ENCODE measurements at regions not wholly inside any gene's neighbourhood (a gene's known extent, or its start where the extent isn't known, plus 50 kb on each side); places are given as distances from the start of the nearest gene placed in this dataset.
"Not testable (repeated sequence)": the region's sequence is repeated elsewhere in the genome, so short reads cannot be mapped to it uniquely, and the experiment has no call there.

DNA sequence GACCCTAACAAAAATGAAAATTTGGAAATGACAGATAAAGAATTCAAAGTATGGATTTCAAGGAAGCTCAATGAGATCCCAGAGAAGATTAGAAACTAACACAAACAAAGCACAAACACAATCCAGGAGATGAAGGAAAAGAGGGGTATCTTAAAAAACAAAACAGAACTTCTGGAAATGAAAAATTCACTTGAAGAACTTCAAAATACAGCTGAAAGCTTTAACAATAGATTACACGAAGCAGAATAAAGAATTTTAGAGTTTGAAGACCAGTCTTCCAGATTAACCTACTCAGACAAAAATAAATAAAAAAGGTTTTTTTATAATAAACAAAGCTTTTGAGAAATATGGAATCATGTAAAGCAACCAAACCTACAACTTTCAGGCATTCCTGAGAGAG, 671.8 kb upstream of the SLC39A10 start:
- H3K4me3 ChIP-seq (ENCODE audit: low read depth, low read length) = no peak overlapping the region
- DNase-seq (ENCODE audit: low read depth) = no peak

DNA sequence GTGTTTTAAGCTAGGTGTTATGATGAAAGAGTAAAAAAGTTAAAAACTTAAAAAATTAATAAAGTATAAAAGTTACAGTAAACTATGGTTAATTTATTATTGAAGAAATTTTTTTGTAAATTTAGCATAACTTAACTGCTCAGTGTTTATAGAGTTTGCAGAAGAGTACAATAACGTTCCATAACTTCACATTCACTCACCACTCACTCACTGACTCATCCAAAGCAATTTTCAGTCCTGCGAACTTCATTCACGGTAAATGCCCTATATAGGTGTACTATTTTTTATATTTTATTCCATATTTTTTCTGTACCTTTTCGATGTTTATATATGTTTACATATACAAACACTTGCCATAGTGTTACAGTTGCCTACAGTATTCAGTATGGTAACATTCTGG, 694.8 kb upstream of the SLC39A10 start:
- no peak overlapping the region for H3K4me3 ChIP-seq (ENCODE audit: low read depth, low read length)
- no peak for DNase-seq (ENCODE audit: low read depth)

DNA sequence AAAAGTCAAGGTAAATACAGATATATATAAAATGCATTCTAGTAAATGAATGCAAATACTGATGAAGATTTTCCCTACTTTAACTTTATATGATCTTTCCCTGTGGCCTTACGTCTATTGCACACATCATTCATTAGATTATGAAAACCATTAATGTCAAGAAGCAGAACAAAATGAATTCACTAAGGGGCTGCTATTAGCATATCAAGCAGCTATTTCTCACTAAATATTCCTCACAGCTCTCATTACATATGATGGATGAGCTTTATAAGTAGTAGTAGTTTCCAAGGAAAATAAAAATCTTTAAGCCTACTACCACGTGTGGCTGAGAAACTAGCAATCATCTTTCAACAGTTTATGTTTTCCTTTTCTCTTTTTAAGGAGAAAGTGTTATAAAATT, 702.8 kb upstream of the SLC39A10 start:
- H3K4me3 ChIP-seq (ENCODE audit: low read depth, low read length) = no peak overlapping the region
- no peak for DNase-seq (ENCODE audit: low read depth)

DNA sequence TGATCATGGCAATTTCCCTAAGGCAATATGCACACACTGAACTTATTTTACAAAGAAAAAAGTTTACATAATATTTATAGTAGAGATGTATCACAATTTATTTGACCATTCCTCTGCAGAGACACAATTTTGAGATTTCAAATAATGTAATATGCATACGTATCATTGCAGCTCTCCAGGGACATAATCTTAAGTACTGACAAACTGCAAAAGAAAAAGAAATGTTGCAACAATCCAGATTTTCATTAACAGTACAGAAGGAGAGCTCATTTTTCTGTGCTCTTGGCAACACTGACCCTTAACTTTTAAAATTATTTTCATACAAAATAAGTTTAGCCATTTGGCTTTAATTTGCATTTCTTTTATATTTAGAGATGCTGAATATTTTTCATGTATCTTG, 710.2 kb upstream of the SLC39A10 start:
- no peak overlapping the region for H3K4me3 ChIP-seq (ENCODE audit: low read depth, low read length)
- DNase-seq (ENCODE audit: low read depth) = no peak

DNA sequence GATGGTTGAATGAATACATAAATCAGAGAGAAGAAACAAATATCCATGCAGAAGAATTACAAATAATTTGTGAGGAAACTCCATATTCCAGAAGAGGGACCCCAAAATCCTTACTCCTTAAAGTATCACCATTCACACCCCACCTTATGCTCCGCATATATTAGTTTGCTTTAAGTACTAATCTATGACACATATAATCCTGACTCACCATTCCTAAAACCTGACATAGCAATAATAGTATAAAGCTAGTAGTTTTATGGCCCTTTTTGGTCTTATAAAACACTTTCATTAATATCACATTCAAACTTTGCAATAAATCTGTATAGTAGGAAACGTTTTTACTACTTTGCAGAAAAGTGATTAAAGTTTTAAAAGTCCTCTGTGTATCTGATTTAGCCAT, 719.0 kb upstream of the SLC39A10 start:
- no peak overlapping the region for H3K4me3 ChIP-seq (ENCODE audit: low read depth, low read length)
- no peak for DNase-seq (ENCODE audit: low read depth)

DNA sequence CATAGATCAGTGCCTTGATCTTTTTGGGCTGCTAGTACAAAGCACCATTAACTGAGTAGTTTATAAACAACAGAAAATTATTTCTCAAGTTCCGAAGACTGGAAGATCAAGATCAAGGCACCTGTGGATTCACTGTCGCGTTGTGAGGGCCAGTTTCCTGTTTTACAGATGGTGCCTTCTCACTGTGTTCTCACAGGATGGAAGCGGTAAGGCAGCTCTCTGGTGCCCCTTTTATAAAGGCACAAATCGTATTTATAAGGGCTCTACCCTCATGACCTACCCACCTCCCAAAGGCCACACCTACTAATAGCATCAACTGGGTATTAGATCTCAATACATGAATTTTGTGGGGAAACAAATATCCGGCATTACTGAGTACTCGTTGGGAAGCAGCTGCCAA, 729.5 kb upstream of the SLC39A10 start:
- no peak for DNase-seq (ENCODE audit: low read depth)
- no peak overlapping the region for H3K4me3 ChIP-seq (ENCODE audit: low read depth, low read length)

DNA sequence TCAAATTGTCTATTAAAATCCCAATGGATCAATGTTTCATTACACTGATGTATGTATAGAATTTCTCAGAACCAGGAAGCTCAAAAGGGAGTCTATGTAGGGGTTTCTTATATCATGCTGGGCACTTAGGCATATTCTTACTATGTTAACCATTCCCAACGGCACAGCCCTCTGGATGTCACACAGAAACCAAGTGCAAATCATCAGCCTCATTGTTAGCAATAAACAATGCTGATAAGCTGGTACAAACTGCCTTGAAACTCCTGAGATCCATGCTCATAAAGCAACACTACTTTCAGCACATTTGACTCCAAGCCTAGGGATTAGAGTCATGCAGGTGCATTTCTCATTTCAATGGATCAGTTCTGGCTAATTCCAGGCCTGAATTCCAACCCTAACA, 730.2 kb upstream of the SLC39A10 start:
- no peak for DNase-seq (ENCODE audit: low read depth)
- no peak overlapping the region for H3K4me3 ChIP-seq (ENCODE audit: low read depth, low read length)

DNA sequence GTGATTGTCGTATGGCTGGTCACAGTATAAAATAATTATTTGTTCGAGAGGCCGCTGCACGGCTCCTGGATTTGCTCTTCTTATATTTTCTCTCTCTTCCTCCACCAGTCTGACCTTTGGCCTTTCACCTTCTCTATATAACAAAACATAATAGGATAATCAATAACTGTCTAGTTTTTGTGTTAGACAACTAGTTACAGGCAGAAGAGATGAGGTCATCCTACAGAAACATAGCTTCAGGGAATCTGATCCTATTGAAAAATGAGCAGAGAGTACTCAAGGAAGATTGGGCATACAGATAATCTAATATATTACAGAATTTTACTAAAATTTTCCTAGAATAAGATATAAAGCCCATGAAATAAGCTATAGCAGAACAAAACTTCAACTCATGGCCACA, 731.3 kb upstream of the SLC39A10 start:
- no peak overlapping the region for H3K4me3 ChIP-seq (ENCODE audit: low read depth, low read length)
- no peak for DNase-seq (ENCODE audit: low read depth)

DNA sequence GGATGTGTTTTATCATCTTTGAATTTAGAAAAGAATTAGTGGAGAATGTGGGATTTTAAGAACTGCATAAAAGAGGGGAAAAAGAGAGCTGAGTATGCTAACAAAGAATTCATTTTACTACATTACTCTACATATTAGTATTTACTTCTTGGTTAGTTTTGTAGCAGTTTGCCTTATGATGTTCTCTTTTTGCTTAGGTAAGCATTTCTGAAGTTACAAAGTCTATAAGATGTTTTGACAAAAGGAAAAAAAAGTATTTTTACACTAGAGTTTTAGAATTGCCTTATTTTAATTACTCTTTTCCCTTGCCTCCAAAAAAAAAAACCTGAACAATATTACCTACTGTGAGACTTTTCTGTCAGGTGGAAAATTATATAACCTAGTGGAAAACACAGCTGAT, 739.5 kb upstream of the SLC39A10 start:
- no peak overlapping the region for H3K4me3 ChIP-seq (ENCODE audit: low read depth, low read length)
- no peak for DNase-seq (ENCODE audit: low read depth)

DNA sequence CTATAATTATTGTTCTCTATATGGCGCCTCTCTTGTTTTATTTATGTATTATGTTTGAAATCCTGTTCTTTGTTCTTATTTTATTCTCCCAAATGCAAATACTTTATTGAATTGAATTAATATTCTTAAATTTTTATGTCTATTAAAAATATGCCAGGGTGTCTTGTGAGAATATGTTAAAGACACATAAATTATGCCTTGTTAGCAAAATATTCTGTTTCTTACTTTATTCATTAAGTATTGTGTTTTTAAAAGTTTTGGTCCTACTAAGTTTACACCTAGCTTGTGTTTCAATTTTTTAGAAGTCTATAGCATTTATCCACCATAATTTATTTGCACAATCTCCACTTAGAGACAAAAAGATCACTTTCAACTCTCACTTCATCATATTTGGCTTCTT, 741.5 kb upstream of the SLC39A10 start:
- DNase-seq (ENCODE audit: low read depth) = no peak

DNA sequence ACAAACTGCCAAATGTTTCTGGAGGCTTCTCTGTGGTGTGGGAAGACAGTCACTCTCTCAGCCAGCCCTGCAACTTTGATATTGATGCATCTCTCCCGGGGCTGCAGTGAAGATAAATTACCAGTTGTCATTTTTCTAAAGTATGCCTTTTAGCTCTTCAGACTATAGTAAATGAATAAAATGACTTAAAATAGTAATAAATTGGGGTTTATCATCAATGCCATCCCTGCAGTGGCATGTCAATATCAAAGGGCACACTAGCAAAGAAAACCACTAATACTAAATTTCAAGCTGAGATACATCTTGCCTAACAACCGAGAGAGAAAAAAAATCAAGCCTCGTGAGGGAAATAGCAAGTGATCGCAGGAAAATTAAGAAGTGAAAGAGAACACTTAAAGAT, 749.5 kb upstream of the SLC39A10 start:
- H3K4me3 ChIP-seq (ENCODE audit: low read depth, low read length) = no peak overlapping the region
- no peak for DNase-seq (ENCODE audit: low read depth)

More for the DNA sequence above, 741.5 kb upstream of the SLC39A10 start:
- no peak overlapping the region for H3K4me3 ChIP-seq (ENCODE audit: low read depth, low read length)

DNA sequence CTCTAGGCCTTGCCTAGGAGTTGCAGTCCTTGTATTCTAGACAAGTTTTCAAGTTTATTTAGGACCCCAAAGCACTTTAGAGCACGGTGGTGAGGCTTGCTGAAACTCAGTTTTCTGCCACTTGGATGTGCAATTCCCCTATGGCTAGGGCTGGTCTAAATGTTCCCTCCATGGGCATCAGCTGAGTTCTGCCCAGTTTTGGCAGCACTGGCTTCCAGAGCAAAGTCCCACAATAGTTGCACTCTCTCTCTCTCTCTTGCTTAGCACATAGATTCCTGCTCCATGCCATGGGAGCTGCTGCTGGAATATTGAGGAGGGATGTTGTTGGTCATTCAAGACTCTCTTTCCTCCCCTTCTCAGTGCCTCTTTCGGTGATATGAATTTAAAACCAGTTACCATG, 760.2 kb upstream of the SLC39A10 start:
- no peak overlapping the region for H3K4me3 ChIP-seq (ENCODE audit: low read depth, low read length)
- DNase-seq (ENCODE audit: low read depth) = no peak

DNA sequence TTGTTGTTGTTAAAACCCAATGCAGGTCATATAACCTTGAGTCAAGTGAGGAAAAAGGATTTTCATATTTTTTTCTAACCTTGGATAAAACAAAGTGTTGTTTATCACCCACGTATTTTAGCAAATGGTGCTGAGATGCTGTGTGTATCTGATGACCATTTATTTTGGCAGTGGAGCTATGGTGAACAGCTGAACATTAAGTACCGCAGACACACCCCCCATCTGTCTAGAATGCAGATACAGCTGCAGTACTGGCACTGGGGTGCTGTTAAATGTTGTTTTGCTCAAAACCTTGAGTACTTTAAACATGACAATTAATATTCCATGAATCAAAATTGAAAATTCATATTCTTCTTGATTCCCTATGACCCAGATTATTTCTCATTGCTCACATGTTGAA, 773.3 kb upstream of the SLC39A10 start:
- peak; percentile 22 for DNase-seq (ENCODE audit: low read depth)
- H3K4me3 ChIP-seq (ENCODE audit: low read depth, low read length) = no peak overlapping the region

DNA sequence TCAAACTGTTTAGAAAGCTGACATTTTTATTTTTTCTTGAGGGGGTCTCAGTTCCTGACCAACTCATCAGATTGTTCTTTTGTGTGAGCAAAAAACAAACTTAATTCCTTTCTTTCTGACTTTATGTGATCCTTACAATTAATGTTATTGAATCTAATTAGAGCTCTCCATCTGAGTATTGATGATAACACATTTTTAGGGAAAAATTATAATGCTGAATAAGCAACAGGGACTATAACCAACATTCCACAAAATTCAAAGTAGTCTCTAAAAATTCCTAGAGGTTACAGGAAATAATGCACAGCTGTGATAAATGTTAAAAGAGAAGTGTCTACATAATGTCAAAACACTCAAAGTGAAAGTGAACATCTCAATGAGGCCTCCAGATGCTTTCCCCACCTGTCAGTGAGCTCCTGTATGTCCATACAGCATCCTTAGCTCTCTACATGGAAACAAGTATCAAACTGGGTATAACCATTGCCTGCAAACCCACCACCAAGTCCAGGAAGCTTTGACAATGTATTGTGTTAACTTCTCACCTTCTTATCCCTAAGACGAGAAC, 786.0 kb upstream of the SLC39A10 start:
- no peak for DNase-seq (ENCODE audit: low read depth)
- H3K4me3 ChIP-seq (ENCODE audit: low read depth, low read length) = no peak overlapping the region

DNA sequence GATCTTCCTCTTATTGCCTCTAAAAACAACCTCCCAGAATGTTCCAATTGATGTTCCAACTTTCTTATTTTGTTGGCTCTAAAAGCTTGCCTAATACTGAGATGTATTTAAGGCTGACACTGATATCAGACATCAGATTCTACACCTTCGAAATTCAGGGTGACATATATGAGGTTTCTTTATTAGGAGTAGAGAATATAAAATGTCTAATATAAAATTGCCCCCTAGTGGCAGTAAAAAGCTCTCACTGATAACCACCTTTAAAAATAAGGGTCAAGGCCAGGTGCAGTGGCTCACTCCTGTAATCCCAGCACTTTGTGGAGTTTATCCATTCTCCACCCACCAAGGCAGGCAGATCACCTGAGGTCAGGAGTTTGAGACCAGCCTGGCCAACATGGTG, 789.7 kb upstream of the SLC39A10 start:
- DNase-seq (ENCODE audit: low read depth) = no peak
- no peak overlapping the region for H3K4me3 ChIP-seq (ENCODE audit: low read depth, low read length)

DNA sequence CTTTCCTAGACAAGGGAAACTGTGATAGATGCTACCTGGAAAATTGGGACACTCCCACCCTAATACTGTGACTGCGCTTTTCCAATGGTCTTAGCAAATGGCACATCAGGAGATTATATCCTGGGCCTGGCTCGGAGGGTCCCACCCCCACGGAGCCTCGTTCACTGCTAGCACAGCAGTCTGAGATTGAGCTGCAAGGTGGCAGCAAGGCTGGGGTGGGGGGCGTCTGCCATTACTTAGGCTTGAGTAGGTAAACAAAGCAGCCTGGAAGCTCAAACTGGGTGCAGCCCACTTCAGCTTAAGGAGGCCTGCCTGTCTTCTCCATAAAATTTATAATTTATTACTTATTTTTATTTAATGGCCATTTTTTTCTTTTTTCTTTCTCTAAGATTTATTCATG, 802.1 kb upstream of the SLC39A10 start:
- no peak for DNase-seq (ENCODE audit: low read depth)
- no peak overlapping the region for H3K4me3 ChIP-seq (ENCODE audit: low read depth, low read length)

DNA sequence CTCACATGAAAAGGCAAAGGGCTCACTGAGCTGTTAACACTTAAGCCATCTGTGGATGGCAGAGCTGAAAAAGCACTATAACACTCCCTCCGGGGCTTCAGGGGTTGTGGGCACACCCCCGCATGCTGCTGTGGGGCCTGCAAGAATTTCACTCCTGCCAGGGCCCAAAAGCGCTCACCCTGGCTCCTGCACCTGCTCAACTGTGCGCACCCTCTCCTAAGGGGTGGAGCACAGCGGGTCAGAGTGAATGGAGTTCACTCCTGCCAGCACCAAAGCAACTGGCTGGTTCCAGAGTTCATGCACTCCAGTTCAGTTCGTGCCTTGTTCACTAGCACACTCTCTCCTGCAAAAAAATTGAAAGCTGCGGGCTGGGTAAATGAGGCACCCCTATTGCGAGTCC, 814.2 kb upstream of the SLC39A10 start:
- no peak for DNase-seq (ENCODE audit: low read depth)
- no peak overlapping the region for H3K4me3 ChIP-seq (ENCODE audit: low read depth, low read length)

DNA sequence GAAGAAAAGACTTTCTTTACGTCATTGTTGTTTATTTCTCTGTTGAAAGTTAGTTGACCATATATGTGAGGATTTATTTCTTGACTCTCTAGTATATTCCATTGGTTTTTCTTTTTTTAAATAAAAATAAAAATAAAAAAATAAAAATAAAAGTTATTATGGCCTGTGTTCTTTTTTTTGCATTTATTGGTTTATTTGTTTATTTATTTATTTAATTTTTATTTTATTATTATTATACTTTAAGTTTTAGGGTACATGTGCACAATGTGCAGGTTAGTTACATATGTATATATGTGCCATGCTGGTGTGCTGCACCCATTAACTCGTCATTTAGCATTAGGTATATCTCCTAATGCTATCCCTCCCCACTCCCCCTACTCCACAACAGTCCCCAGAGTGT, 822.7 kb upstream of the SLC39A10 start:
- not testable (repeated sequence) for H3K4me3 ChIP-seq (ENCODE audit: low read depth, low read length); DNase-seq (ENCODE audit: low read depth)

DNA sequence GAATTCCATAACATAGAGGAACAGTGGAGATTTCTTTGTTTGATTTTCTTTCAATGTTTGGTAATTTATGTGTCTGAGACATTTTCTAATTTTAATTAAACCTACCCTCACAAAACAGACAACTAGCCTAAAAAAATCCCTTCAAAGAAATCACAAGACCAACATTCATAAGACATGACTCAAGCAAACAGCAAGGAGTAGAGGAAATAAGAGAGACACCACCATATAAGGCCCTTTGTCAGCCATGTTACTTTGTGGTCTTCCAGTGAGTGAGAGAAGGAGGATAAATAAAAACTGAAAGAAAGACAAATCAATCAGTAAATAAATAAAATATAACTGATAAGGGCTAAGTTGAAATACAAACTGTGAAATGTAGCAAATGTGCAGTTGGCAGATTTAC, 830.8 kb upstream of the SLC39A10 start:
- peak; percentile 2 for DNase-seq (ENCODE audit: low read depth)
- no peak overlapping the region for H3K4me3 ChIP-seq (ENCODE audit: low read depth, low read length)

DNA sequence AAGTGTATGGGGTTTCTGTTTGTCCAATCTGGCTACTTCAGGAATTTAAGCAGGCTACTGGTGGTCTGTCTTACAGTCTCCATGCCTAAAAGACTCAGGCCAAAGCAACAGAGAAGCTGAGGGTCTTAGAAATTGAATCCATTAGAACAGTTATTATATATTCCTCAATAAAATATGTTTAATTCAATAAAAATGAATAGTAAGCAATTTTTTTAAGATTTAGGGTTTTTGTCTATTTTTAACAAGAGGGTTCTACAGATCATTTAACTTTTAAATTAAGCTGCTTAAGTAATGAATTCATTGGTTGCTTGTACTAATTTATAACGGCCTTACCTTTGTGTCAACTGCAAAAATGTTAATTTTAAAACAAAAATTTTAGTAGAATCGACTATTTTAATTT, 832.6 kb upstream of the SLC39A10 start:
- DNase-seq (ENCODE audit: low read depth) = no peak
- no peak overlapping the region for H3K4me3 ChIP-seq (ENCODE audit: low read depth, low read length)

DNA sequence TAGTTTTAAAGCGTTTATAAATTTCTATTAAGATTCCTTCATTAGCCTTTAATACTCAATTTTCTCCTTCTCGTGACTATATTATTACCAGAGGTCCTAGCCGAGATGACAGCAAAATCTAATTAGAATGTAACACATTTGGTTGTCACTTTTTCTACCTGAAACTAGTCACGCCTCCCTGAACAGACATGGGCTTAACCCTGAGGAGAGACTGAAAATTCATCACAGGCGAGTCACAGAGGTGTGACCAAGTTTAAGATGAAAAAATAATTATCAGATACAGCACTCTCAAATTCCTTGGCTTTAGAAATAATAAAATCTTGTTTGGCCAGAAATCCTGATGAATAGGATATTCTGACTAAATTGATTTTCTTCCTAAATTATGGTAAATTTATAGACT, 834.4 kb upstream of the SLC39A10 start:
- no peak for DNase-seq (ENCODE audit: low read depth)
- no peak overlapping the region for H3K4me3 ChIP-seq (ENCODE audit: low read depth, low read length)

DNA sequence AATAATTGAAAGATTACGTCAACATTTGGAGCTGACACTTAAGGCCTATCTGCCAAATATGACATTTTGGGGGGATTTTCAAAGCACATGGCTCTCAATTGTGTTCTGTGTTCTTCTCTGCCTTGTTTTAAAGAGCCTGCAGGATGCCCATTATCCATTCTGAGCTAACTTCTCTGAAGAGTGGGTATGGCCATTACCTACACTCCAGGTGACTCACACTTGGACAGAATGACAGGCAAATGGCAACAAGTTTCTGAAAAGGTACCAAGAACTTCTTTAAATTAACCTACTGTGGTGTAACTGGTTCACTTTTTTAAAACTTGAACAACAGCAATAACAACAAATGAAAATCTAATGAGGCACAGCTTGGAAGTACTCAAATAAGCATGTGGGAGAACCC, 834.9 kb upstream of the SLC39A10 start:
- H3K4me3 ChIP-seq (ENCODE audit: low read depth, low read length) = no peak overlapping the region
- DNase-seq (ENCODE audit: low read depth) = no peak

Data from skeletal muscle cell (primary cell).